IMR-90 (cell line): ENCODE measurements at regions not wholly inside any gene's neighbourhood (a gene's known extent, or its start where the extent isn't known, plus 50 kb on each side); places are given as distances from the start of the nearest gene placed in this dataset.
"Not testable (repeated sequence)": the region's sequence is repeated elsewhere in the genome, so short reads cannot be mapped to it uniquely, and the experiment has no call there.

ENCODE experiments used
- ATAC-seq: fragments of 200-7000 bp; cut with Tn5 transposase; 2 replicates; pipeline ENCODE4 v1.9.1; 2020; ENCODE audit warnings: low read depth, mild to moderate bottlenecking, moderate library complexity
- BruUV-seq: library from RNA; stranded (reverse); fragments of 400-500 nt; replicated peaks from 2 replicates; lab custom pipeline; 2021; lab: Mats Ljungman, UMichigan
- CTCF ChIA-PET: fragments of 300-600 bp; formaldehyde crosslinking; extraction: SDS; loops from one replicate; lab custom pipeline; 2021; ENCODE audit warnings: antibody characterized with exemption; lab: Yijun Ruan, JAX
- POLR2A ChIA-PET: fragments of 300-600 bp; sonication (Branson Sonifier 250); formaldehyde crosslinking; loops from one replicate; lab custom pipeline; 2022; ENCODE audit warnings: antibody characterized with exemption; ENCODE audit not compliant: unreplicated experiment; lab: Charles Lee
- DNase-seq: peaks from one replicate; pipeline ENCODE4 v3.0.0; 2013
- H2AFZ ChIP-seq: replicated peaks from 2 replicates; pipeline ENCODE3; 2013; ENCODE audit warnings: low read length, mild to moderate bottlenecking; ENCODE audit not compliant: poor library complexity
- H2AK5ac ChIP-seq: 2 replicates; pipeline ENCODE4 v1.6.1; 2013; ENCODE audit warnings: low read depth, low read length, inconsistent platforms
- H2AK9ac ChIP-seq: replicated peaks from 2 replicates; pipeline ENCODE3; 2013; ENCODE audit warnings: mild to moderate bottlenecking, low read depth, low read length, moderate library complexity; ENCODE audit not compliant: poor library complexity
- H2BK120ac ChIP-seq: 2 replicates; pipeline ENCODE4 v1.6.1; 2013; ENCODE audit warnings: low read depth, low read length, inconsistent platforms
- H2BK15ac ChIP-seq: 3 replicates; pipeline ENCODE4 v1.6.1; 2013; ENCODE audit warnings: low read depth, low read length, inconsistent platforms
- H2BK20ac ChIP-seq: 2 replicates; pipeline ENCODE4 v1.6.1; 2013; ENCODE audit warnings: low read depth, mild to moderate bottlenecking, inconsistent platforms, low read length, moderate library complexity
- H2BK5ac ChIP-seq: 2 replicates; pipeline ENCODE4 v1.6.1; 2013; ENCODE audit warnings: mild to moderate bottlenecking, low read depth, low read length, inconsistent platforms; ENCODE audit not compliant: poor library complexity, severe bottlenecking
- H3K14ac ChIP-seq: replicated peaks from 2 replicates; pipeline ENCODE4 v1.6.1; 2013; ENCODE audit warnings: low read depth, low read length, inconsistent platforms
- H3K18ac ChIP-seq: 2 replicates; pipeline ENCODE4 v1.6.1; 2013; ENCODE audit warnings: low read depth, low read length, control low read depth
- H3K23ac ChIP-seq: 2 replicates; pipeline ENCODE4 v1.6.1; 2013; ENCODE audit warnings: low read depth, low read length, inconsistent platforms
- H3K27ac ChIP-seq: 2 replicates; pipeline ENCODE4 v1.5.1; 2013; ENCODE audit warnings: mild to moderate bottlenecking, control low read depth, low read length; ENCODE audit not compliant: insufficient read depth
- H3K27me3 ChIP-seq: 2 replicates; pipeline ENCODE4 v1.6.1; 2013; ENCODE audit warnings: low read length; ENCODE audit not compliant: control insufficient read depth, insufficient read depth
- H3K36me3 ChIP-seq: 2 replicates; pipeline ENCODE4 v1.6.1; 2013; ENCODE audit warnings: low read length, mixed read lengths; ENCODE audit not compliant: control insufficient read depth, insufficient read depth
- H3K4ac ChIP-seq: 2 replicates; pipeline ENCODE4 v1.6.1; 2013; ENCODE audit warnings: low read depth, low read length, inconsistent platforms
- H3K4me1 ChIP-seq: 2 replicates; pipeline ENCODE4 v1.6.1; 2013; ENCODE audit warnings: low read length, mixed read lengths; ENCODE audit not compliant: control insufficient read depth, insufficient read depth
- H3K4me2 ChIP-seq: 2 replicates; pipeline ENCODE4 v1.6.1; 2013; ENCODE audit warnings: low read depth, mild to moderate bottlenecking, control low read depth, low read length, moderate library complexity
- H3K4me3 ChIP-seq: 2 replicates; pipeline ENCODE4 v1.5.1; 2013; ENCODE audit warnings: low read depth, mild to moderate bottlenecking, control low read depth, low read length, moderate library complexity; ENCODE audit not compliant: insufficient read depth
- H3K56ac ChIP-seq: 2 replicates; pipeline ENCODE4 v1.6.1; 2013; ENCODE audit warnings: low read length, inconsistent platforms; ENCODE audit not compliant: insufficient read depth; ENCODE audit errors: extremely low read depth
- H3K79me1 ChIP-seq, 2 experiments: 2 replicates each; pipeline ENCODE4 v1.6.1; 2013; ENCODE audit warnings: low read length in 2 of 2, inconsistent platforms in 1 of 2, low read depth in 1 of 2
- H3K9ac ChIP-seq: 2 replicates; pipeline ENCODE4 v1.6.1; 2013; ENCODE audit warnings: low read depth, low read length, control low read depth
- H3K9me1 ChIP-seq: 2 replicates; pipeline ENCODE4 v1.6.1; 2013; ENCODE audit warnings: low read length, inconsistent platforms; ENCODE audit not compliant: insufficient read depth
- H3K9me3 ChIP-seq: 2 replicates; pipeline ENCODE4 v1.6.1; 2013; ENCODE audit warnings: low read length; ENCODE audit not compliant: control insufficient read depth, insufficient read depth
- H4K20me1 ChIP-seq: 2 replicates; pipeline ENCODE4 v1.6.1; 2013; ENCODE audit warnings: low read length, inconsistent platforms; ENCODE audit not compliant: insufficient read depth
- H4K5ac ChIP-seq: 2 replicates; pipeline ENCODE4 v1.6.1; 2013; ENCODE audit warnings: mild to moderate bottlenecking, low read depth, low read length, control low read depth
- H4K8ac ChIP-seq, 2 experiments: 2 replicates each; pipeline ENCODE4 v1.6.1; 2013; ENCODE audit warnings: low read depth in 2 of 2, low read length in 2 of 2, control low read depth in 1 of 2, inconsistent platforms in 1 of 2
- H4K91ac ChIP-seq: 2 replicates; pipeline ENCODE4 v1.6.1; 2013; ENCODE audit warnings: low read depth, low read length, inconsistent platforms; ENCODE audit not compliant: insufficient read depth
- dilution Hi-C: fragments of 300-500 bp; cut with HindIII; formaldehyde crosslinking; loops from one replicate; pipeline ENCODE4 v1.14.3; 2018; ENCODE audit warnings: low sequenced_read_pairs; ENCODE audit not compliant: unreplicated experiment
- in situ Hi-C: fragments of 300-500 bp; cut with MboI; formaldehyde crosslinking; loops from 3 replicates; pipeline ENCODE4 v1.14.3; 2019; ENCODE audit warnings: low sequenced_read_pairs, inconsistent platforms, mixed read lengths
- intact Hi-C: fragments of 100-400 bp; cut with micrococcal nuclease; formaldehyde crosslinking; loops from 2 replicates; pipeline ENCODE4 v1.10.0; 2022

- H3K4me1 ChIP-seq, H4K8ac ChIP-seq, H2AK9ac ChIP-seq, ATAC-seq, H3K9me1 ChIP-seq, CTCF ChIA-PET, intact Hi-C loops, H3K23ac ChIP-seq, H3K27ac ChIP-seq, H3K36me3 ChIP-seq, H4K91ac ChIP-seq, H4K5ac ChIP-seq, H2BK120ac ChIP-seq, H4K20me1 ChIP-seq, H3K56ac ChIP-seq, H2BK15ac ChIP-seq, POLR2A ChIA-PET, H3K79me1 ChIP-seq, DNase-seq, H3K9ac ChIP-seq, H3K9me3 ChIP-seq, H3K4ac ChIP-seq, H3K4me3 ChIP-seq, H3K4me2 ChIP-seq, H3K27me3 ChIP-seq, H3K18ac ChIP-seq, dilution Hi-C loops, BruUV-seq, in situ Hi-C loops, H3K14ac ChIP-seq, H2AK5ac ChIP-seq, H2BK20ac ChIP-seq, H2AFZ ChIP-seq, H2BK5ac ChIP-seq: not testable (repeated sequence)
Observed at GRCh38 chr5:3445517-3445916, 150.1 kb upstream of the IRX1 start.
